GM12891 (cell line): ENCODE measurements at regions not wholly inside any gene's neighbourhood (a gene's known extent, or its start where the extent isn't known, plus 50 kb on each side); places are given as distances from the start of the nearest gene placed in this dataset.

Experiments
- PAX5 ChIP-seq: IDR thresholded peaks from 2 replicates; pipeline ENCODE4 v1.6.1; 2011; ENCODE audit warnings: low read length, moderate library complexity, mild to moderate bottlenecking; ENCODE audit not compliant: insufficient read depth, severe bottlenecking
- POLR2A ChIP-seq: IDR thresholded peaks from 2 replicates; pipeline ENCODE4 v1.6.1; 2011; ENCODE audit warnings: low read depth, low read length, control low read depth
- POLR2AphosphoS5 ChIP-seq: IDR thresholded peaks from 2 replicates; pipeline ENCODE4 v1.6.1; 2011; ENCODE audit warnings: low read depth, low read length, control low read depth
- POU2F2 ChIP-seq: IDR thresholded peaks from 2 replicates; pipeline ENCODE4 v1.6.1; 2011; ENCODE audit warnings: low read depth, mild to moderate bottlenecking, control low read depth, low read length, moderate library complexity
- SPI1 ChIP-seq: IDR thresholded peaks from 2 replicates; pipeline ENCODE4 v1.6.1; 2011; ENCODE audit warnings: low read depth, low read length, control low read depth
- TAF1 ChIP-seq: IDR thresholded peaks from 2 replicates; pipeline ENCODE4 v1.6.1; 2011; ENCODE audit warnings: low read depth, low read length, control low read depth

DNA sequence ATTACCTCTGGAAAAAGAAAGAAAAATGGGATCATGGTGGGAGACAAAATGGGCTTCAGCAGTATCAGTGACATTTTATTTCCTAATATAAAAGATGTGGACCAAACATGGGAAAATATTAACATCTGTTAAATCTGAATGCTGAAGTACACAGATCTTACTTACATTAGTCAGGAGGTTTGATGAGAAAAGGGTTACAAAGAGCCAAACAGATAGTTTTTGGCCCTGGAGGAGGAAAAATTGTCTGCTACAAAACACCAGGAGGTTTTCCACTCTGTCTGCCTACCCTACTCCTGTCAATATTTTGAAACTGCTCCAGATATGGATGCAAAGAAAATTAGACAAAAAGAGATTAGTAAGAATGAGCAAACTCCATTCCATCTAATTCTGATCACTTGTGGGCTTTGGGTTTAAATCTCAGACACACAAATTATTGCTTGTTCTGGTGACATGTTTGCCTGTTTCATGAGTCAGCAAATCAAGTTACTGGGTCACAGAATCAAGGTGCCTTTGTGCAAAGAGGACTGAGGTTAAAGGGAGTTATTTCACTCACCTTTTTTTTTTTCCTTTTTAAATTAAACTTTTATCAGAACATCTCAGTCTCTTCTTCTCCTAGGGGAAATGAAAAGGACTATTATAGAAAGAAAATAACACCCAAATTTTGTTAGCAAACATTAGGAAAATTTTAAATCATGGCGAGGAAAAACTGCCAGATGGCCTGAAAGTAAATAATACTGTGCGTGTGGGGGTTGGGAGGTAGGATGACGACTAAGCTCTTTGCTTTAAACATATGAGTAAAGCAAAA is 87.0 kb upstream of the SPATS2L start:
- TF ChIP-seq POLR2AphosphoS5, result no peak
- no peak for TF ChIP-seq POLR2A
- no peak for TF ChIP-seq TAF1
- TF ChIP-seq PAX5, result no peak
- no peak for TF ChIP-seq POU2F2
- no peak for TF ChIP-seq SPI1
